ENCODE measurements at regions not wholly inside any gene's neighbourhood (a gene's known extent, or its start where the extent isn't known, plus 50 kb on each side); places are given as distances from the start of the nearest gene placed in this dataset.

GRCh38 chr5:128591598-128592455 is 53.8 kb upstream of the FBN2 start:
- Histone ChIP-seq H3K27ac (no peak overlapping the region), H3K4me3 (no peak overlapping the region), H3K27me3 (replicated peaks; ENCODE audit: insufficient read depth) (no peaks in the 10 kb centered on the region), H3K36me3 (no peaks in the 10 kb centered on the region), H3K9me3 (no peaks in the 10 kb centered on the region), H3K4me1 (ENCODE audit: control insufficient read depth in 1 of 2, low read depth in 2 of 2) (no peaks in the 10 kb centered on the region)
- no peak for TF ChIP-seq CTCF (IDR thresholded peaks at IDR 0.05)
- no peak for ATAC-seq (ENCODE audit: insufficient number of reproducible peaks, low FRiP score, low read depth)
- DNase-seq (ENCODE audit: low spot score): no peak

- Histone ChIP-seq H3K27me3 (replicated peaks; ENCODE audit: insufficient read depth) (no peaks in the 10 kb centered on the region), H3K4me1 (ENCODE audit: control insufficient read depth in 1 of 2, low read depth in 2 of 2) (no peaks in the 10 kb centered on the region), H3K27ac (no peak overlapping the region), H3K9me3 (no peaks in the 10 kb centered on the region), H3K4me3 (no peak overlapping the region), H3K36me3 (no peaks in the 10 kb centered on the region)
- no peak for TF ChIP-seq CTCF (IDR thresholded peaks at IDR 0.05)
- ATAC-seq (ENCODE audit: insufficient number of reproducible peaks, low FRiP score, low read depth) (no peak), DNase-seq (ENCODE audit: low spot score) (no peak)
Measured at GRCh38 chr5:128596071-128596470, 58.0 kb upstream of the FBN2 start.

GRCh38 chr5:128597156-128597555 is 59.1 kb upstream of the FBN2 start:
- no peak overlapping the region for H3K27ac ChIP-seq
- H3K36me3 ChIP-seq: no peaks in the 10 kb centered on the region
- H3K4me1 ChIP-seq (ENCODE audit: control insufficient read depth in 1 of 2, low read depth in 2 of 2): no peaks in the 10 kb centered on the region
- H3K9me3 ChIP-seq: no peaks in the 10 kb centered on the region
- no peak overlapping the region for H3K4me3 ChIP-seq
- ATAC-seq (ENCODE audit: insufficient number of reproducible peaks, low FRiP score, low read depth) (no peak), DNase-seq (ENCODE audit: low spot score) (no peak)
- TF ChIP-seq CTCF (IDR thresholded peaks at IDR 0.05): no peak
- no peaks in the 10 kb centered on the region for H3K27me3 ChIP-seq (replicated peaks; ENCODE audit: insufficient read depth)

DNA sequence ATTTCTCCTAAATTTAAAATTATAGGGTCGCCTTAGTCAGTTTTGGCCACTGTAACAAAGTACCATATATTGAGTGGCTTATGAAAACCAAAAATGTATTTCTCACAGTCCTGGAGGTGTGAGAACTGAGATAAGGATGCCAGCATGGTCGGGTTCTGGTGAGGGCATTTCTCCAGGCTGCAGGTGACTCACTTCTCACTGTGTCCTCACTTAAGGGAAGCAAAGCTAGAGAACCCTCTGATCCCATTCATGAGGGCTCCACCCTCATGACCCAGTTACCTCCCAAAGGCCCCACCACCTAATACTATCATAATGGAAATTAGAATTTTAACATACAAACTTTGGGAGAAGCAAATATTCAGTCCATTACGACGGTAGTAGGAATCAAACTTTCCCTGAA is 75.1 kb upstream of the FBN2 start:
- H3K9me3 ChIP-seq: no peaks in the 10 kb centered on the region
- DNase-seq (ENCODE audit: low spot score) (no peak), ATAC-seq (ENCODE audit: insufficient number of reproducible peaks, low FRiP score, low read depth) (no peak)
- no peak overlapping the region for H3K4me3 ChIP-seq
- H3K36me3 ChIP-seq: no peaks in the 10 kb centered on the region
- no peak overlapping the region for H3K27ac ChIP-seq
- no peaks in the 10 kb centered on the region for H3K4me1 ChIP-seq (ENCODE audit: control insufficient read depth in 1 of 2, low read depth in 2 of 2)
- TF ChIP-seq CTCF (IDR thresholded peaks at IDR 0.05): no peak
- H3K27me3 ChIP-seq (replicated peaks; ENCODE audit: insufficient read depth): no peaks in the 10 kb centered on the region

DNA sequence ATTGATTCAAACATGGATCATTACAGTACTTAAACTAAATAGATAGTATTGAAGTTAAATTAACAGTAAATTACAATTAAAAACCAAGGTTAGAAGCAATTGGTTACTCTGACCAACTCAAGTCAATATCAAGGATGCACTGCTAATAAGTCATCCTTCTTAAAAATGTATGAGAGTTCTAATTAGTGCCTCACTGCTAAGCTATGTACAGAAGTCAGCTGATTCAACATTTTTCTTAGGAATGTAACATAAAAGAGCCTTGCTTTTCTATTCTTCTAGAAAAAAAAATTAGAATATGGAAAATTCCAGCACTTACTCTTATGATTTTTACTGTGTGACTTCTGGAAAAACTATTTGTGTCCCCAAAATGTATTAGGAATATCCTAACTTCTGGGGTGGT is 75.7 kb upstream of the FBN2 start:
- Histone ChIP-seq H3K36me3 (no peaks in the 10 kb centered on the region), H3K9me3 (no peaks in the 10 kb centered on the region), H3K4me3 (no peak overlapping the region), H3K4me1 (ENCODE audit: control insufficient read depth in 1 of 2, low read depth in 2 of 2) (no peaks in the 10 kb centered on the region), H3K27ac (no peak overlapping the region), H3K27me3 (replicated peaks; ENCODE audit: insufficient read depth) (no peaks in the 10 kb centered on the region)
- no peak for TF ChIP-seq CTCF (IDR thresholded peaks at IDR 0.05)
- DNase-seq (ENCODE audit: low spot score) (no peak), ATAC-seq (ENCODE audit: insufficient number of reproducible peaks, low FRiP score, low read depth) (no peak)
